ENCODE measurements at regions not wholly inside any gene's neighbourhood (a gene's known extent, or its start where the extent isn't known, plus 50 kb on each side); places are given as distances from the start of the nearest gene placed in this dataset.
"Not testable (repeated sequence)": the region's sequence is repeated elsewhere in the genome, so short reads cannot be mapped to it uniquely, and the experiment has no call there.

- DNase-seq (ENCODE audit: low spot score) = no peak
Observed at GRCh38 chr13:65302691-65303090, 1927.4 kb downstream of the PCDH9 start.

GRCh38 chr13:65301506-65301905 is 1928.6 kb downstream of the PCDH9 start:
- no peak for DNase-seq (ENCODE audit: low spot score)

DNA sequence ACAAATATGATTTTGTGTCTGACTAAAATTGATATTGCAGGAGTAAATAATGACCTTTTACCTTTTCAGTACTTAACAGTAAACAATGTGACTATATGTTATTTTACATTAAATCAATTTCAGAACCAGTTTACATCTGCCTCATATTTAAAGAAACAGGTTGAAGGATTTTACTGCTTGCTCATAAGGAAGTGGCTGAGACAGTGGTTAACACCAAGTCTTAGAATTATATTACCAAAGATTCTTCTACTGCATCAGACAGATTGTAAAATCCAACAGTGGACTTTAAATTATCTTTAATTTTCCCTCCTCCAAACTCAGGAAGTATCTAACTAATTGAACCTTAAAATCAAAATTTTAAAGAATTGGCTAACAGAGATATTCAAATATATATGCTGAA is 1929.9 kb downstream of the PCDH9 start:
- DNase-seq (ENCODE audit: low spot score) = no peak

DNA sequence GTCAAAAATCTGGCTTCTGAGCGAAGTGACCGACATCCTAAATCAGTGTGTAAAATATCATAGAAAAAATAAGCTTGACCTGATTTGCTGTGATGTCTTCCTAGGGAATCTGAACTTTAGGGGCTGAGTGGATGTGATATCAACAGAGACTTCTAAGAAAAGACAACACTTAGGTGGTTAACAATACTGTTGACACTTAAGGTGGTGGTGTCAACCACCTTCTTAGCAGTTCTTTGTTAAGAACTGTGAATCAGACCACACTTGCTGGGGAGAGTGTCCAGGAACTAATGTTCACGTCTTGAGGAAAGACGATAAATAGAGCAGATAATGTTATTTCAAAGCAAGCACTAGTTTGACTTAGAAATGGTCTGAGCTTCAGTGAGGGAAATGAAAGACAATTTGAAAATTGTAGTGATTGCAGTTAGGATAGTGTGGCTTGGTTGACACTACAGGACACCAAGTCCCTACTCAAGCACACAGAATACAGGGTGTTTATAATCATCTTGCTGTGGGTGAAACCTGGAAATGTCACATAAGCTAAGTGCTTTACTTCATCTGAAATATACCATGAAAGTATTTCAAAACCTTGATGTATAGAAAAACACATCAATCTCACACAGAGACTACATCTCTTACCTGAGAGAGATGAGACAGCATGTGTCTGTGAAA is 1936.5 kb downstream of the PCDH9 start:
- no peak for DNase-seq (ENCODE audit: low spot score)

GRCh38 chr13:65292488-65292901 is 1937.6 kb downstream of the PCDH9 start:
- DNase-seq (ENCODE audit: low spot score) = no peak

DNA sequence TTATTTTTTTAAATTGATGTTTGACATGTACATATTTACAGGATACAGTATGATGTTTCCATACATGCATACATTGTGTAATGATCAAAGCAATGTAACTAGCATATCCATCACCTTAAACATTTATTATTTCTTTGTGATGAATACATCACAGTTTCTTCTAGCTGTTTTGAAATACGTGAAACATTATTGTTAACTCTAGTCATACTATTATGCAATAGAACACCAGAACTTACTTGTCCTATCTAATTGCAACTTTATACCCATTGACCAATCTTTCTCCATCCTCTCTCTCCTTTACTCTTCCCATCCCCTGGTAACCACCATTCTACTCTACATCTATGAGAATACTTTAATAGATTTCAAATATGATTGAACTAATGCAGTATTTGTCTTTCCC is 1942.7 kb downstream of the PCDH9 start:
- DNase-seq (ENCODE audit: low spot score) = no peak

DNA sequence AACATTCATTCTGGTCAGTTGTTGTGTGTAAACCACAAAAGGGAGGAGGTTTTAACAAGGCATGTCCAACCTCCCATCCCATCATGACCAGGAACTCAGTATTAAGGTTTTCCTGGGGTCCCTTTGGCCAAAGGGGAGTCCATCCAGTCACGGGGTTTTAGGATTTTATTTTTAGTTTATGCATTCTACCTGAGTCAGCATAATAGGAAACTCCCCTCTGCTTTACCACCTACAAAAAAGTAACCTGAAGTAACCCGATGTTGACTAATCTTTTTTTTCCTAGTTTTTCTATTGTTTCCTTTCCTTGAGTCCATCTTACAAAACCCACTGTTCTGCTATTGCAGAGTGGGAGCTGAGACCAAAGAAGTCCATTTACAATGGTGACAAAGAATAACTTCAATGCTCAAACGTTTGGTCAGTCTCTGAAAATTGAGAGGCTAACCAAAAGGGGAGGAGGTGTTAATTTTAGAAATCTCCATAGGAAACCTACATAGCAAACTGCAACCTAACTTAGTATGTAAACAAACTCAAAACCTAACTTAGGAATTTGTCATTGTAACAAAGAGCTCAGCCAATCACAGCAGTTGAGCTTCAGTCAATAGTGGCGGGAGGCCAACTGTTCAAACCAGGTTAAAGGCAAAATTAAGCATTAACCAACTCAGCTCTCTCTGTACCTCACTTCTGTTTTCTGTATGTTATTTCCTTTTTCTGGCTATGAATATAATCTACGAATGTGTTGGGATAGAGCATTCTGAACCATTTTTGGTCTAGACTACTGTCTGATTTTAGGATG is 1954.1 kb downstream of the PCDH9 start:
- no peak for DNase-seq (ENCODE audit: low spot score)

DNA sequence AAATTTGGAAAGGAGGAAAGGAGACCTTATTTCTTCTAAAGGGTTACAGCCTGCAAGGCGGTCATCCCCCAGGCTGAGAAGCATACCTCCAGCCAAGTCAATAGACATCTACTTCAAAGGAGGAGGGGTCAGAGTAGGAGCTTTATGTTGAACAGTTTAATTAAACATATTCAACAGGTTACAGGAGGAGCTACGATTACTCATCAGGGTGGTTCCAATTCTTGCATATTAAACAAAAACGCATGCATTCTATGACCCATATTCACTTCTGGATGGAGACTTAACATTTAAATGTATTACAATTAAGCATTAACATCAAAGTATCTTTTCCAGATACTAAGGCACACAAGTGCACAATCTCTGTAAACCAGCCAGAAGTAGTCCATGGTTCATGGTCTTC is 1955.0 kb downstream of the PCDH9 start:
- no peak for DNase-seq (ENCODE audit: low spot score)

GRCh38 chr13:65273811-65274420 is 1956.2 kb downstream of the PCDH9 start:
- DNase-seq (ENCODE audit: low spot score) = not testable (repeated sequence)

- DNase-seq (ENCODE audit: low spot score) = no peak
Observed at GRCh38 chr13:65268009-65268408, 1962.1 kb downstream of the PCDH9 start.

DNA sequence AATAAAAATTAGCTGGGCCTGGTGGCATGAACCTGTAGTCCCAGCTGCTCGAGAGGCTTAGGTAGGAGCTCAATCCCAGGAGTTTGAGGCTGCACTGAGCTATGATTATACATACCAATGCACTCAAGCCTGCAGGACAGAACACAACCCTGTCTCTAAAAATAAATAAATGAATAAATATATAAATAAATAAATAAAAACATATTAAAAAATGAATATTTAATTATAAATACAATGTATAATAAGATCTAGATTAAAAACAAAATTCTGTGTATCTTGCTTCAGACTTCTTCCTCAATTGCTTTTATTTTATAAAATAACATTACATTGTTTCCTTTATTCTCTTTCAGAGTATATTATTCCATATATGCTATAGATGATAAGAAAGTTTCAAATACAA is 1964.1 kb downstream of the PCDH9 start:
- no peak for DNase-seq (ENCODE audit: low spot score)

DNA sequence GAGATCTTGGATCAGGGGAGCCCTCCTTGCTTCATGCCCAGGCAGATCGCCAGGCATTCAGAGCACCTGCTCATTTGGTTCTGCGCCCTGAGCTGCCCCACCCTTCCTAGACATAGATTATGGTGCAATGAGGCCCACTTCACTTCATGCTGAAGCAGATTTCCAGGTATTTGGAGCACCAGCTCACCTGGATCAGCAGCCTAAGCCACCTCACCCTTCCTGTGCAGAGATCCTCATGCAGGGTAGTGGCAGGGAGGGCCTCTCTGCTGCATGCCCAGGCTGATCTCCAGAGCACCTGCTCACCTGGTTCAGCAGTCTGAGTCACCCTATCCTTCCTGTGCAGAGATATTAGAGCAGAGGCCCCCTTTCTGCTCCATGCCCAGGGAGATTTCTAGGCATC is 1966.1 kb downstream of the PCDH9 start:
- DNase-seq (ENCODE audit: low spot score) = no peak

DNA sequence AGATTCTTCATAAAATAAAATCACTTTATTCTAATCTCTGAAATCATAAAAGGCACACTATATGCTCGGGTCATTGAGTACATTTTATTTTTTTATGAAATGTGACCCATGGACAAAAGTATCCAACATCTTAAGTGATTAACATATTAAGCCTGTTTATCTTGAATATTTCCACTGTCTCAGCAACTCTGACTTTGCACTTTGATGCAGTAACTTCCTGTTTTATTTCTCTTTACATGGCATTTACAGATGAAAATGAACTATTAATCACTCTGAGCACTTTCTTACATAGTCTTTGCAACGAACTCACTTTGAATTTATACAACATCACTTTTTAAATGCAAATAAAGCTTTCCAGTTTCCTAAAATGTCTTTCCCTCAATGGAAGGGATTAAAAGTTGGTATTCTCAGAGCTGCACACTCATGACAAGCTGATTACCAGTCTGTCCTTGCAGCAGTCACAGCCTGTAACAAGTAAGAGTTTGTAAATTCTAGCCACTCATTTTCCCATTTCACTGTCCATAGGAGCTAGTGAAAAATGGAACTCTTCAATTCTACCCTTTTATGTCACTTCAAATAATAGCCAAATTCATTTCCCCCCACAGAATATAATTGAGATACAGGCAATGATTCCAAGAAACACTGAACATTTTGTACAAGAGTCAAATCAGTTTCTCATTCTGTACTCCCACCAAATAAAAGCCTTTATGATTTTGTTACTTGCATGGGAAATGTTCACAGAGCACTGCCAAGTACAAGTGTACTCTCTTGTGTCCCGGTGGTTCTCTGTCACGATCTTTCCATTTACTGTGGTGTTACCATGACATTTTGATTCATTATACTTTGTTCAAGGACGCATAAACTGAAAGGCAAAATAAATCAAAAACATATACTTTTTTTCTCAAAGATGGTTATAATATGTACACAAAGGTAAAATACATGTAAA is 1968.9 kb downstream of the PCDH9 start:
- DNase-seq (ENCODE audit: low spot score) = no peak

GRCh38 chr13:65240773-65241172 is 1989.4 kb downstream of the PCDH9 start:
- DNase-seq (ENCODE audit: low spot score) = no peak

- DNase-seq (ENCODE audit: low spot score) = no peak
Observed at GRCh38 chr13:65236841-65237418, 1993.2 kb downstream of the PCDH9 start.

- DNase-seq (ENCODE audit: low spot score) = no peak
Observed at GRCh38 chr13:65217471-65217995, 2012.6 kb downstream of the PCDH9 start.

DNA sequence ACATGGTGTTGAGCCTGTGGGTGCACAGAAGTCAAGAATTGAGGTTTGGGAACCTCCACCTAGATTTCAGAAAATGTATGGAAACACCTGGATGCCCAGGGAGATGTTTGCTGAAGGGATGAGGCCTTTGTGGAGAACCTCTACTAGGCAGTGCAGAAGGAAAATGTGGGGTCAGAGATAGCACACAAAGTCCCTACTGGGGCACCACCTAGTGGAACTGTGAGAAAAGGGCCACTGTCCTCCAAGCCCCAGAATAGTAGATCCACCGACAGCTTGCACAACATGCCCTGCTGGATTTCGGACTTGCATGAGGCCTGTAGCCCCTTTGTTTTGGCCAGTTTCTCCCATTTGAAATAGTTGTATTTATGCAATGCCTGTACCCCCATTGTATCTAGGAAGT is 2027.3 kb downstream of the PCDH9 start:
- not testable (repeated sequence) for DNase-seq (ENCODE audit: low spot score)

DNA sequence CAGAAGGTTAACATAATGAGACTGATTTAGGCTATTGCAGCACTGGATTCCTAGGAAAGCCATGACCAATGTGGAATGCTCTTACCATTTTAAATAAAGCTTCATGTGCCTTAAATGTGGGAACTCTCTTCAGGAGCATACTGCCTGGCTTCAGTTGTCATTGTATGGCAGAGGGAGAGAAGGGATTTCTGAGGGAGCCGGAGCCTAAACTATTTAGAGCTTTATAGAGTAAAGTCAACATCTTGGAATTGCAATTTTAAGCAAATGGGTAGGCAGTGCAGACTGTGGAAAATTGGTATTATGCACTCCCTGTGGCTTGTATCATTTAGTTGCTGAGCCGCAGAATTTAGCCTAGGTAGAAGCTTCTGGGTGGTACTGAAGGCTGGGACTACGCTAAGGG is 2041.4 kb downstream of the PCDH9 start:
- DNase-seq (ENCODE audit: low spot score) = no peak

GRCh38 chr13:65168026-65168425 is 2062.1 kb downstream of the PCDH9 start:
- no peak for DNase-seq (ENCODE audit: low spot score)

- no peak for DNase-seq (ENCODE audit: low spot score)
Observed at GRCh38 chr13:65166675-65167074, 2063.5 kb downstream of the PCDH9 start.

- no peak for DNase-seq (ENCODE audit: low spot score)
Observed at GRCh38 chr13:65159803-65160202, 2070.3 kb downstream of the PCDH9 start.

DNA sequence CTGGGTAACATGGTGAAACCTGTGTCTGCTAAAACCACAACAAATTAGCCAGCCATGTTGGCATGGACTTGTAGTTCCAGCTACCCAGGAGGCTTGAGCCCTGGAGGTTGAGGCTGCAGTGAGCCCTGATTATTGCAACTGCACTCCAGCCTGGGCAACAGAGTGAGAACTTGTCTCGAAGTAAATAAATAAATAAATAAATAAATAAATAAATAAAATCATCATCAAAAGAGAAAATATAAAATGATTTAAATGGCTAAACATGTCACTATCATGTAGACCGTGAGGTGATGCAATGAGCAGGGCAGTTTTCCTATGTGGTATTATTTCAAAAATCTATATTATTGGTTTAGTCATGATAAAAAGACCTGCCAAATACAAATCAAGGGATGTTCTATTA is 2074.3 kb downstream of the PCDH9 start:
- no peak for DNase-seq (ENCODE audit: low spot score)

Measured in SW480 (cell line).